Left lung (tissue), 4 donors: ENCODE measurements at regions not wholly inside any gene's neighbourhood (a gene's known extent, or its start where the extent isn't known, plus 50 kb on each side); places are given as distances from the start of the nearest gene placed in this dataset.

Experiments
- ATAC-seq: fragments of 200-7000 bp; cut with Tn5 transposase; one replicate; pipeline ENCODE4 v1.9.1; 2020; ENCODE audit warnings: moderate library complexity
- DNase-seq, 4 donors: peaks; one replicate each; pipeline ENCODE4 v3.0.0-alpha.2; 2013 to 2020
- H3K27ac ChIP-seq, 2 donors: fragments of 200-600 bp; sonication (generic) in 1 of 2; one replicate each; pipeline versions ENCODE4 v1.5.0 to v1.8.0; 2020 to 2021
- H3K27me3 ChIP-seq, 2 donors: fragments of 200-600 bp; sonication (generic) in 1 of 2; one replicate each; pipeline versions ENCODE4 v1.5.0 to v1.8.0; 2020 to 2021
- H3K36me3 ChIP-seq, 2 donors: fragments of 200-600 bp; sonication (generic) in 1 of 2; one replicate each; pipeline versions ENCODE4 v1.5.0 to v1.8.0; 2020 to 2021
- H3K4me1 ChIP-seq, 2 donors: fragments of 200-600 bp; one replicate each; pipeline ENCODE4 v1.8.0; 2021
- H3K4me3 ChIP-seq, 2 donors: fragments of 200-600 bp; sonication (generic) in 1 of 2; one replicate each; pipeline versions ENCODE4 v1.5.0 to v1.8.0; 2020 to 2021; ENCODE audit warnings: mild to moderate bottlenecking in 1 of 2
- H3K9me3 ChIP-seq, 2 donors: fragments of 200-600 bp; sonication (generic) in 1 of 2; one replicate each; pipeline versions ENCODE4 v1.5.0 to v1.8.0; 2020 to 2021
- CTCF ChIP-seq, 2 donors: fragments of 200-600 bp; sonication (generic) in 1 of 2; IDR thresholded peaks; one replicate each; pipeline versions ENCODE4 v1.5.0 to v1.8.0; 2021; ENCODE audit warnings: antibody characterized with exemption in 2 of 2
- intact Hi-C, 2 donors: fragments of 100-400 bp; cut with DNase I; formaldehyde crosslinking; loops; one replicate each; pipeline versions ENCODE4 v1.11.2 to v1.14.2; 2022
- donor health status: DM: no; HTN: yes; CAD: no.
- donor health status: DM: no; HTN: no; CAD: no.

DNA sequence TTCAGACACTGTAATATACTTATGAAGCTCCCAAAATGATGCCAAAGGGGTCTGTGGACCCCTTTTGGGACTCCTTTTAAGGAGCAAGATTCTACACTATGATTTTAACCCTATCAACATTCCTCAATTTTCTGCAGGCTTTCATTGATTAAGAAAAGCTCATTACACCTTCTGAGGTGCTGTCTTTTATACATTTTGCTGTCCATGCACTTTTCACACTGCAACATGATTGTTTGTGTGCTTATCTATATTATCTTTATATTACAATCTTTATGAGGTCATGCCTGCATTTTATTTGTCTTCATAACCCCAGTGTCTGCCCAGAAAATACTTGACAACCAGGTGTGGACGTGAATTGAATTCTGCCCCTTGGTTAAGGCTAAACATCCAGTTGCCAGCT is 482.6 kb upstream of the ZFHX3 start:
- Histone ChIP-seq H3K9me3 (no peaks in the 10 kb centered on the region), H3K4me1 (no peaks in the 10 kb centered on the region), H3K27me3 (no peaks in the 10 kb centered on the region), H3K4me3 (no peak overlapping the region), H3K36me3 (no peaks in the 10 kb centered on the region), H3K27ac (no peak overlapping the region)
- no peak for ATAC-seq
- DNase-seq: no peak
- no peak for TF ChIP-seq CTCF (IDR thresholded peaks at IDR 0.05)
- intact Hi-C loops: no loop called here

DNA sequence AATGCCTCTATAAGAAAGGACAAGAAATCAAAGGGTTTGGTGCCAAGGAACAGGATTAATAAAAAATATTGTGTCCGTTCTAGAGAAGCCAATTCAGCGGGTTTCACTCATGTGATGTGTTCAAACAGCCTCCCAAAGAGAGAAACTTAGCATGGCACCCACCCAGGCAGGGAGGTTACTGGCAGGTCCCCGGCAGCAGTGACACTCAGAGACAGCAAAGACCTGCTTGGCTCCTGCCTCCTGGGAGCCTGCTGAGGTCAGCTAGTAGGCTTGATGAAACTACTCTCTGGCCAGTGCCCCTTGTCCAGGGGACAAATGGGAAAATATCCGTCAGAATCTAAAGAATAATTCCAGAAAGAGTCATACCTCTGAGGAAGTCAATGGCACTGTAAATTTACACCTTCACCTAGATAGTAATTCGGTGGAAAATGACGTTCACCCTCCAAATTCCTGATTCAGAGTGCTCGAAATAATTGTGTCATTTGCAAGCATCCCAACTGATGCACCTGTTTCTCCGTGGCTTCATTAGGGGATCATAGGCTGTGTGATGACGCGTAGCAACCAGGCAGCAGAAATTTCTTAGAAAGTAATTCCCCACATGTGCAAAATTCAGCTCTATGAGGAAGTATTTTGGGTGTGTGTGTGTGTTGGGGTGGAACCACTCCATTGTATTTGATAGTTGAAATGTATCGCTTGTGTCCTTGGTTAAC is 481.5 kb upstream of the ZFHX3 start:
- no peak overlapping the region for H3K27ac ChIP-seq
- TF ChIP-seq CTCF (IDR thresholded peaks at IDR 0.05): no peak
- no peak for DNase-seq
- no peaks in the 10 kb centered on the region for H3K4me1 ChIP-seq
- ATAC-seq: no peak
- intact Hi-C loops: no loop called here
- no peak overlapping the region for H3K4me3 ChIP-seq
- no peaks in the 10 kb centered on the region for H3K27me3 ChIP-seq
- H3K36me3 ChIP-seq: no peaks in the 10 kb centered on the region
- H3K9me3 ChIP-seq: no peaks in the 10 kb centered on the region

DNA sequence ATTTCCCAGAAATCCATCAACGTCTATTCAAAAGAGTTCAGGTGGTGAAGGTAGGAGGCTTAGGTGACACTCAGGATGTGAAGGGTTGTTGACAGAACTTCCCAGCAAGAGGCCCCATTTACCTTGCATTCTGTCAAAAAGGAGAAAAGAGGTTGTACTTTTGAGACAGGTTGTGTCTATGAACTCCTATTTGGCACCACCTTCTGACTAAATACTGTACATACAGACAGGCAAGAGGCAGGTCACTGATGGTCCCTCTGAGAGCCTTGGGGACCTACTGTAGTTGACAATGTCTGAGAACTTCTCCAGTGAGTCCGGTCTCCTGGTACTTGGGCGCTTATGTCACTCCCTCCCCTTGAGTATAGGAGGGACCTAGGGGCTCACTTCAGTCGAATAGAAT is 479.3 kb upstream of the ZFHX3 start:
- intact Hi-C loops: no loop called here
- ATAC-seq (no peak), DNase-seq (no peak)
- H3K36me3 ChIP-seq: no peaks in the 10 kb centered on the region
- no peaks in the 10 kb centered on the region for H3K27me3 ChIP-seq
- H3K9me3 ChIP-seq: no peaks in the 10 kb centered on the region
- TF ChIP-seq CTCF (IDR thresholded peaks at IDR 0.05): no peak
- H3K4me1 ChIP-seq: no peaks in the 10 kb centered on the region
- H3K27ac ChIP-seq: no peak overlapping the region
- no peak overlapping the region for H3K4me3 ChIP-seq

DNA sequence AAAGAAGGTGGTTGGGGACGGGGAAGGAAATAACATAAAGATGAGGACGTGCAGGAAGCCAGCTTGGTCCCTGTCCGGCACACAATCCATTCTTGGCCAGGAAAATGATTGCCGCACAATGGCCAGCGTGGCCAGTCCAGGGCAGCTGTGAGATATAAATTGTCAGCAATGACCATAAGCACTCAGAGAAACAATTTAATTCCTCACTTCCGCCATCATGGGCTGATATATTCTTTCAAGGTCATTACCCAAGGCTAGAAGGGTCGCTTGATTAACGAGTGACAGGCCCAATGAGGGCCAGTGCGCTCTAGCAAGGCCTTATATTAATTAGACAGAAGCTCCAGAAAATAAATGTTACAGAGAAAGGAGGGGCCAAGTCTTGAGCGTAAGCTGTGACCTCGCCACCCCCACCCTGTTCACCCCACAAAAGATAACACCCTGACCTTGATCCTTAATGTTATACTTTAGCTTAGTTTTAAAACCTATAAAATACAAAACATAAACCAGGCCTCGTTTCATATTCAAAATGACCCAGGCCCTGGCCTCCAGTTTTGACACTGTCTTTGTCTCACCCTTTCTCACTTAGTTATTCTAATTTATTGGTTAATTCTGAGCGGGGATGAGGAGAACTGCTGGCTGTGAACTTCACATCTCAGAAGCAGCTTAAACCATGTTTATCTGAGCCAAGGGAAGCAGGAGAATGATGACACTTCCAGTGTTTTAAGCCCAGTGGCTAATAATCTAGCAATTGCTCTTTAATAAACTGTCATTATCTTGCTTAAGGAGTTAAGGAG is 478.3 kb upstream of the ZFHX3 start:
- TF ChIP-seq CTCF (IDR thresholded peaks at IDR 0.05): no peak
- intact Hi-C loops: no loop called here
- no peaks in the 10 kb centered on the region for H3K27me3 ChIP-seq
- no peaks in the 10 kb centered on the region for H3K36me3 ChIP-seq
- H3K4me3 ChIP-seq: no peak overlapping the region
- H3K27ac ChIP-seq: no peak overlapping the region
- H3K9me3 ChIP-seq: no peaks in the 10 kb centered on the region
- H3K4me1 ChIP-seq: no peaks in the 10 kb centered on the region
- no peak for ATAC-seq
- DNase-seq: no peak

GRCh38 chr16:73523209-73523608 is 475.3 kb upstream of the ZFHX3 start:
- intact Hi-C loops: no loop called here
- ATAC-seq: no peak
- Histone ChIP-seq H3K27ac (no peak overlapping the region), H3K4me3 (no peak overlapping the region), H3K9me3 (no peaks in the 10 kb centered on the region), H3K4me1 (no peaks in the 10 kb centered on the region), H3K27me3 (no peaks in the 10 kb centered on the region), H3K36me3 (no peaks in the 10 kb centered on the region)
- DNase-seq: no peak
- no peak for TF ChIP-seq CTCF (IDR thresholded peaks at IDR 0.05)
